Thyroid gland (tissue), 4 donors: ENCODE measurements at regions not wholly inside any gene's neighbourhood (a gene's known extent, or its start where the extent isn't known, plus 50 kb on each side); places are given as distances from the start of the nearest gene placed in this dataset.

Experiments
- POLR2A ChIP-seq, 2 donors: fragments of 450-650 bp; IDR thresholded peaks; one replicate each; pipeline ENCODE4 v1.6.1; 2017; ENCODE audit warnings: antibody characterized with exemption in 2 of 2, mild to moderate bottlenecking in 2 of 2, moderate library complexity in 1 of 2
- TF ChIP-seq, protein P1 (sequence below), 6 experiments: fragments of 200-600 bp in 3 of 6; fragments of 450-650 bp in 3 of 6; sonication (generic) in 3 of 6; IDR thresholded peaks; one replicate each; pipeline ENCODE4 v1.5.1; 2016 to 2019; ENCODE audit warnings: antibody characterized with exemption in 6 of 6, mild to moderate bottlenecking in 2 of 6, inconsistent platforms in 1 of 6, moderate library complexity in 1 of 6

DNA sequence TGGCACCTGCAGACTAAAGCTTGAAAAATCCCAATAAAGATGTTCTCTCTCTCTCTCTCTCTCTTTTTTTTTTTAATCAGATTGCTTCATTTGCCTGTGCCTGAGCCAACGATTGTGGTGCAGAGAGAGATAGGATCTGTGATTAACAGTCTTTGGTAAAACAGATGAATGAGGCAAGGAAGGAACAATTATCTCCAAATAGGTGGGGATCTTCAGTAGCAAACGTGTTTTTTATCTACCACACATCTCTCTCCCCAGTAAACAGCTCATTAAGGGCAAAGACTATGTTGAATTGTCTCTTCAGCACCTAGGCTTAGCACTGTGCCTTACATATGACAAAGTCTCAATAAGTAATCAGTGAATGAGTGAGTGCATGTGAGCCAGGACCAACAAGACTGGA, 96.3 kb downstream of the SMIM20 start:
- TF ChIP-seq, protein P1, sequence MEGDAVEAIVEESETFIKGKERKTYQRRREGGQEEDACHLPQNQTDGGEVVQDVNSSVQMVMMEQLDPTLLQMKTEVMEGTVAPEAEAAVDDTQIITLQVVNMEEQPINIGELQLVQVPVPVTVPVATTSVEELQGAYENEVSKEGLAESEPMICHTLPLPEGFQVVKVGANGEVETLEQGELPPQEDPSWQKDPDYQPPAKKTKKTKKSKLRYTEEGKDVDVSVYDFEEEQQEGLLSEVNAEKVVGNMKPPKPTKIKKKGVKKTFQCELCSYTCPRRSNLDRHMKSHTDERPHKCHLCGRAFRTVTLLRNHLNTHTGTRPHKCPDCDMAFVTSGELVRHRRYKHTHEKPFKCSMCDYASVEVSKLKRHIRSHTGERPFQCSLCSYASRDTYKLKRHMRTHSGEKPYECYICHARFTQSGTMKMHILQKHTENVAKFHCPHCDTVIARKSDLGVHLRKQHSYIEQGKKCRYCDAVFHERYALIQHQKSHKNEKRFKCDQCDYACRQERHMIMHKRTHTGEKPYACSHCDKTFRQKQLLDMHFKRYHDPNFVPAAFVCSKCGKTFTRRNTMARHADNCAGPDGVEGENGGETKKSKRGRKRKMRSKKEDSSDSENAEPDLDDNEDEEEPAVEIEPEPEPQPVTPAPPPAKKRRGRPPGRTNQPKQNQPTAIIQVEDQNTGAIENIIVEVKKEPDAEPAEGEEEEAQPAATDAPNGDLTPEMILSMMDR (IDR thresholded peaks at IDR 0.05), result no peak
- no peak for TF ChIP-seq POLR2A (IDR thresholded peaks at IDR 0.05)
